ENCODE measurements at regions not wholly inside any gene's neighbourhood (a gene's known extent, or its start where the extent isn't known, plus 50 kb on each side); places are given as distances from the start of the nearest gene placed in this dataset.

- no peaks in the 10 kb centered on the region for H3K9me3 Mint-ChIP-seq
- H3K4me3 Mint-ChIP-seq = no peak overlapping the region
- TF ChIP-seq CTCF (IDR thresholded peaks at IDR 0.05; ENCODE audit: unreplicated experiment in 3 of 3) = no peak
- H3K27ac Mint-ChIP-seq = no peak overlapping the region
- H3K27me3 Mint-ChIP-seq (ENCODE audit: low read depth) = no peaks in the 10 kb centered on the region
- H3K4me1 Mint-ChIP-seq = no peaks in the 10 kb centered on the region
- H3K36me3 Mint-ChIP-seq (ENCODE audit: low read depth) = no peaks in the 10 kb centered on the region
These were observed 791.7 kb upstream of the EPHA6 start for GRCh38 chr3:96022676-96023075.

- Mint-ChIP-seq H3K9me3 (no peaks in the 10 kb centered on the region), H3K27ac (no peak overlapping the region), H3K4me1 (no peaks in the 10 kb centered on the region), H3K4me3 (no peak overlapping the region), H3K36me3 (ENCODE audit: low read depth) (no peaks in the 10 kb centered on the region), H3K27me3 (ENCODE audit: low read depth) (no peaks in the 10 kb centered on the region)
- no peak for TF ChIP-seq CTCF (IDR thresholded peaks at IDR 0.05; ENCODE audit: unreplicated experiment in 3 of 3)
These were observed 786.7 kb upstream of the EPHA6 start for GRCh38 chr3:96027718-96028117.

- H3K9me3 Mint-ChIP-seq = no peaks in the 10 kb centered on the region
- H3K4me3 Mint-ChIP-seq = no peak overlapping the region
- no peaks in the 10 kb centered on the region for H3K36me3 Mint-ChIP-seq (ENCODE audit: low read depth)
- H3K4me1 Mint-ChIP-seq = no peaks in the 10 kb centered on the region
- TF ChIP-seq CTCF (IDR thresholded peaks at IDR 0.05; ENCODE audit: unreplicated experiment in 3 of 3) = no peak
- H3K27me3 Mint-ChIP-seq (ENCODE audit: low read depth) = no peaks in the 10 kb centered on the region
- H3K27ac Mint-ChIP-seq = no peak overlapping the region
These were observed 774.8 kb upstream of the EPHA6 start for GRCh38 chr3:96039632-96040031.

- H3K36me3 Mint-ChIP-seq (ENCODE audit: low read depth) = no peaks in the 10 kb centered on the region
- no peaks in the 10 kb centered on the region for H3K9me3 Mint-ChIP-seq
- H3K27me3 Mint-ChIP-seq (ENCODE audit: low read depth) = no peaks in the 10 kb centered on the region
- H3K4me1 Mint-ChIP-seq = no peaks in the 10 kb centered on the region
- no peak for TF ChIP-seq CTCF (IDR thresholded peaks at IDR 0.05; ENCODE audit: unreplicated experiment in 3 of 3)
- no peak overlapping the region for H3K4me3 Mint-ChIP-seq
- H3K27ac Mint-ChIP-seq = no peak overlapping the region
These were observed 755.1 kb upstream of the EPHA6 start for GRCh38 chr3:96059301-96059700.

- no peaks in the 10 kb centered on the region for H3K9me3 Mint-ChIP-seq
- no peaks in the 10 kb centered on the region for H3K27me3 Mint-ChIP-seq (ENCODE audit: low read depth)
- peaks cover 5% of the 10 kb centered on the region for H3K4me1 Mint-ChIP-seq
- H3K4me3 Mint-ChIP-seq = no peak overlapping the region
- no peaks in the 10 kb centered on the region for H3K36me3 Mint-ChIP-seq (ENCODE audit: low read depth)
- TF ChIP-seq CTCF (IDR thresholded peaks at IDR 0.05; ENCODE audit: unreplicated experiment in 3 of 3) = no peak
- no peak overlapping the region for H3K27ac Mint-ChIP-seq
These were observed 745.3 kb upstream of the EPHA6 start for GRCh38 chr3:96069065-96069464.

- no peaks in the 10 kb centered on the region for H3K36me3 Mint-ChIP-seq (ENCODE audit: low read depth)
- no peaks in the 10 kb centered on the region for H3K27me3 Mint-ChIP-seq (ENCODE audit: low read depth)
- TF ChIP-seq CTCF (IDR thresholded peaks at IDR 0.05; ENCODE audit: unreplicated experiment in 3 of 3) = no peak
- no peak overlapping the region for H3K4me3 Mint-ChIP-seq
- H3K4me1 Mint-ChIP-seq = peaks cover 5% of the 10 kb centered on the region
- H3K9me3 Mint-ChIP-seq = no peaks in the 10 kb centered on the region
- no peak overlapping the region for H3K27ac Mint-ChIP-seq
These were observed 743.7 kb upstream of the EPHA6 start for GRCh38 chr3:96070678-96071077.
